Nephron progenitor cell (in vitro differentiated cells): ENCODE measurements at regions not wholly inside any gene's neighbourhood (a gene's known extent, or its start where the extent isn't known, plus 50 kb on each side); places are given as distances from the start of the nearest gene placed in this dataset.

ENCODE experiments used
- DNase-seq: peaks from one replicate; pipeline ENCODE4 v3.0.0; 2021
- H3K27ac Mint-ChIP-seq: 2 replicates; pipeline ENCODE4 v1.8.0; 2021; ENCODE audit warnings: mild to moderate bottlenecking, moderate library complexity, mixed read lengths
- H3K27me3 Mint-ChIP-seq: 2 replicates; pipeline ENCODE4 v1.8.0; 2021; ENCODE audit warnings: mild to moderate bottlenecking, low read depth, mixed read lengths; ENCODE audit not compliant: poor library complexity
- H3K36me3 Mint-ChIP-seq: 2 replicates; pipeline ENCODE4 v1.8.0; 2021; ENCODE audit warnings: low read depth, mixed read lengths
- H3K4me1 Mint-ChIP-seq: 2 replicates; pipeline ENCODE4 v1.8.0; 2021; ENCODE audit warnings: mixed read lengths
- H3K4me3 Mint-ChIP-seq: 2 replicates; pipeline ENCODE4 v1.8.0; 2021; ENCODE audit warnings: mild to moderate bottlenecking, moderate library complexity, mixed read lengths
- H3K9me3 Mint-ChIP-seq: 2 replicates; pipeline ENCODE4 v1.8.0; 2021; ENCODE audit warnings: mild to moderate bottlenecking, moderate library complexity, mixed read lengths
- TF ChIP-seq, protein P1 (sequence below): fragments of 200-600 bp; sonication (generic); IDR thresholded peaks from 2 replicates; pipeline ENCODE4 v1.5.0; 2021; ENCODE audit warnings: antibody characterized with exemption

- Mint-ChIP-seq H3K36me3 (no peaks in the 10 kb centered on the region), H3K4me3 (no peak overlapping the region), H3K27ac (no peak overlapping the region), H3K9me3 (no peaks in the 10 kb centered on the region), H3K27me3 (peaks cover 9% of the 10 kb centered on the region), H3K4me1 (peaks cover 10% of the 10 kb centered on the region)
- TF ChIP-seq, protein P1, sequence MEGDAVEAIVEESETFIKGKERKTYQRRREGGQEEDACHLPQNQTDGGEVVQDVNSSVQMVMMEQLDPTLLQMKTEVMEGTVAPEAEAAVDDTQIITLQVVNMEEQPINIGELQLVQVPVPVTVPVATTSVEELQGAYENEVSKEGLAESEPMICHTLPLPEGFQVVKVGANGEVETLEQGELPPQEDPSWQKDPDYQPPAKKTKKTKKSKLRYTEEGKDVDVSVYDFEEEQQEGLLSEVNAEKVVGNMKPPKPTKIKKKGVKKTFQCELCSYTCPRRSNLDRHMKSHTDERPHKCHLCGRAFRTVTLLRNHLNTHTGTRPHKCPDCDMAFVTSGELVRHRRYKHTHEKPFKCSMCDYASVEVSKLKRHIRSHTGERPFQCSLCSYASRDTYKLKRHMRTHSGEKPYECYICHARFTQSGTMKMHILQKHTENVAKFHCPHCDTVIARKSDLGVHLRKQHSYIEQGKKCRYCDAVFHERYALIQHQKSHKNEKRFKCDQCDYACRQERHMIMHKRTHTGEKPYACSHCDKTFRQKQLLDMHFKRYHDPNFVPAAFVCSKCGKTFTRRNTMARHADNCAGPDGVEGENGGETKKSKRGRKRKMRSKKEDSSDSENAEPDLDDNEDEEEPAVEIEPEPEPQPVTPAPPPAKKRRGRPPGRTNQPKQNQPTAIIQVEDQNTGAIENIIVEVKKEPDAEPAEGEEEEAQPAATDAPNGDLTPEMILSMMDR, result no peak
- no peak for DNase-seq
Observed at GRCh38 chr17:13919818-13920217, 149.5 kb upstream of the COX10 start.

DNA sequence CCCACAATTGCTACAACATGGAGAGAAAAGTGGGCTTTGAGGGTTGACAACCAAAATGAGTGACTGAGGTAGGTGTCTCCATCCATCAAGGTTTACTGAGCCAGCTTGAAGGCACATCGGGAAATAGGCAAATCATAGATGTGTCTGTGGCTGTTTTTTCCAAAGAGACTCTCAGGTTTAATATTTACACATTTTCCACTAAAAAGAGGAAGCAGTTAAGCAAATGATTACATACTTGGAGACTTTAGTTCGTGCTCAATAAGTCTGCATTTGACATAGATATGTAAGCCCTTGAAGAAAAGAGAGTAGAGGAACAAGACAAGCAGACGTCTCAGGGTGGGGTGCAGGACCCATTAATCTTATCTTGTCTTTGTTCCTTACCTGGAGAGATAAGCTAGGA, 148.9 kb upstream of the COX10 start:
- TF ChIP-seq, protein P1, result no peak
- Mint-ChIP-seq H3K9me3 (no peaks in the 10 kb centered on the region), H3K4me3 (no peak overlapping the region), H3K27ac (no peak overlapping the region), H3K36me3 (no peaks in the 10 kb centered on the region), H3K27me3 (peaks cover 10% of the 10 kb centered on the region), H3K4me1 (peaks cover 10% of the 10 kb centered on the region)
- DNase-seq, result no peak

- Mint-ChIP-seq H3K27me3 (peaks cover 11% of the 10 kb centered on the region), H3K36me3 (no peaks in the 10 kb centered on the region), H3K4me3 (no peak overlapping the region), H3K27ac (no peak overlapping the region), H3K9me3 (no peaks in the 10 kb centered on the region), H3K4me1 (peaks cover 10% of the 10 kb centered on the region)
- no peak for DNase-seq
- TF ChIP-seq, protein P1, result no peak
Observed at GRCh38 chr17:13921841-13922776, 147.2 kb upstream of the COX10 start.

GRCh38 chr17:13922885-13923284, 146.4 kb upstream of the COX10 start:
- DNase-seq, result no peak
- Mint-ChIP-seq H3K36me3 (no peaks in the 10 kb centered on the region), H3K4me1 (peaks cover 10% of the 10 kb centered on the region), H3K9me3 (no peaks in the 10 kb centered on the region), H3K4me3 (no peak overlapping the region), H3K27me3 (peaks cover 15% of the 10 kb centered on the region), H3K27ac (no peak overlapping the region)
- TF ChIP-seq, protein P1, result no peak

DNA sequence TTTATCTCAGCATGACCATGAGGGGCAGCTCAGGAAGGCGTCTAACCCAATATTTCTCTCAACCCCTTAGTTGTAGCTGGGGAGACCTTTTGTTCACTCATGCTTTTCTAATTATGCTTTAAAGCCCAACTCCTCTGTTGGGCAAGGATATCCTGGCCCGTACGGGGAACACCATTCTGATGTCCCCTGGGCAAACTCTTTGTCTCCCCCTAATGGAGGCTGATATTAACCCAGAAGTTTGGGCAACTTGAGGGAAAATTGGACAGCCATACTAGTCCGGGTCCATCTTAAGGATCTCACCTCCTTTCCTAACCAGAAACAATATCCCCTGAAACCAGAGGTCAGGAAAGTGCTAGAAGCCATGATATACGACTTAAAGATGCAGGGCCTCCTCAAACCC, 143.7 kb upstream of the COX10 start:
- H3K9me3 Mint-ChIP-seq, result peaks cover 13% of the 10 kb centered on the region
- DNase-seq, result no peak
- peaks cover 14% of the 10 kb centered on the region for H3K36me3 Mint-ChIP-seq
- H3K4me1 Mint-ChIP-seq, result no peaks in the 10 kb centered on the region
- peaks cover 12% of the 10 kb centered on the region for H3K27me3 Mint-ChIP-seq
- no peak overlapping the region for H3K27ac Mint-ChIP-seq
- TF ChIP-seq, protein P1, result no peak
- H3K4me3 Mint-ChIP-seq, result no peak overlapping the region

GRCh38 chr17:13931111-13931526, 138.2 kb upstream of the COX10 start:
- DNase-seq, result no peak
- H3K36me3 Mint-ChIP-seq, result peaks cover 29% of the 10 kb centered on the region
- peaks cover 8% of the 10 kb centered on the region for H3K4me1 Mint-ChIP-seq
- peaks cover 9% of the 10 kb centered on the region for H3K27me3 Mint-ChIP-seq
- peaks cover 27% of the 10 kb centered on the region for H3K9me3 Mint-ChIP-seq
- no peak overlapping the region for H3K27ac Mint-ChIP-seq
- TF ChIP-seq, protein P1, result no peak
- no peak overlapping the region for H3K4me3 Mint-ChIP-seq
